Neural cell (in vitro differentiated cells): ENCODE measurements at regions not wholly inside any gene's neighbourhood (a gene's known extent, or its start where the extent isn't known, plus 50 kb on each side); places are given as distances from the start of the nearest gene placed in this dataset.

Experiments
- EZH2 ChIP-seq: fragments of 200-600, 300-800 bp; shearing (Covaris generic), sonication (generic); IDR thresholded peaks from 2 replicates; pipeline ENCODE4 v1.6.1; 2014; ENCODE audit warnings: antibody characterized with exemption, low read length, borderline replicate concordance, mild to moderate bottlenecking; ENCODE audit not compliant: insufficient read depth, poor library complexity, severe bottlenecking
- POLR2AphosphoS5 ChIP-seq: IDR thresholded peaks from 2 replicates; pipeline ENCODE4 v1.6.1; 2012
- TF ChIP-seq, protein P1 (sequence below): fragments of 450-650 bp; IDR thresholded peaks from 2 replicates; pipeline ENCODE4 v1.5.1; 2014; ENCODE audit warnings: antibody characterized with exemption, mild to moderate bottlenecking, moderate library complexity; ENCODE audit not compliant: poor library complexity, severe bottlenecking
- TF ChIP-seq, protein P2 (sequence below): IDR thresholded peaks from 2 replicates; pipeline ENCODE4 v1.6.1; 2012; ENCODE audit warnings: borderline replicate concordance

DNA sequence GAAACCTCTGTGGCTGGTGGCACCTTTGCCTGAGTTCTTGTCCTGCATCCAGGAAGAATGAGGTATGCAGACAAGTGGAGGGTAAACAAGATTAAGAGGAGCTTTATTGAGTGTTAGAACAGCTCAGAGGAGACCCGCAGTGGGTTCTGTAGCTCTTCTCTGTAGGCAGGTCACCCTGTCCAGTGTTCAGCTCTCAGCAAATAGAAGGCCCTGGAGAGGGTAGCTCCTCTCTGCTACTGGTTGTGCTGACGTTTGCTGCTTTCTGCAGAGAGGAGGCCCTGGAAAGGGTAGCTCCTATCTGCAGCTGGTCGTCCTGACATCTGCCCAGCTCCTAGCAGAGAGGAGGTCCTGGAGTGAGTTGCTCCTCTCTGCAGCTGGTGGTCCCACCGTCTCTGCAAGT, 96.8 kb upstream of the CCDC112 start:
- TF ChIP-seq, protein P1, sequence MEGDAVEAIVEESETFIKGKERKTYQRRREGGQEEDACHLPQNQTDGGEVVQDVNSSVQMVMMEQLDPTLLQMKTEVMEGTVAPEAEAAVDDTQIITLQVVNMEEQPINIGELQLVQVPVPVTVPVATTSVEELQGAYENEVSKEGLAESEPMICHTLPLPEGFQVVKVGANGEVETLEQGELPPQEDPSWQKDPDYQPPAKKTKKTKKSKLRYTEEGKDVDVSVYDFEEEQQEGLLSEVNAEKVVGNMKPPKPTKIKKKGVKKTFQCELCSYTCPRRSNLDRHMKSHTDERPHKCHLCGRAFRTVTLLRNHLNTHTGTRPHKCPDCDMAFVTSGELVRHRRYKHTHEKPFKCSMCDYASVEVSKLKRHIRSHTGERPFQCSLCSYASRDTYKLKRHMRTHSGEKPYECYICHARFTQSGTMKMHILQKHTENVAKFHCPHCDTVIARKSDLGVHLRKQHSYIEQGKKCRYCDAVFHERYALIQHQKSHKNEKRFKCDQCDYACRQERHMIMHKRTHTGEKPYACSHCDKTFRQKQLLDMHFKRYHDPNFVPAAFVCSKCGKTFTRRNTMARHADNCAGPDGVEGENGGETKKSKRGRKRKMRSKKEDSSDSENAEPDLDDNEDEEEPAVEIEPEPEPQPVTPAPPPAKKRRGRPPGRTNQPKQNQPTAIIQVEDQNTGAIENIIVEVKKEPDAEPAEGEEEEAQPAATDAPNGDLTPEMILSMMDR: no peak
- TF ChIP-seq POLR2AphosphoS5 (no peak), EZH2 (no peak)
- TF ChIP-seq, protein P2, sequence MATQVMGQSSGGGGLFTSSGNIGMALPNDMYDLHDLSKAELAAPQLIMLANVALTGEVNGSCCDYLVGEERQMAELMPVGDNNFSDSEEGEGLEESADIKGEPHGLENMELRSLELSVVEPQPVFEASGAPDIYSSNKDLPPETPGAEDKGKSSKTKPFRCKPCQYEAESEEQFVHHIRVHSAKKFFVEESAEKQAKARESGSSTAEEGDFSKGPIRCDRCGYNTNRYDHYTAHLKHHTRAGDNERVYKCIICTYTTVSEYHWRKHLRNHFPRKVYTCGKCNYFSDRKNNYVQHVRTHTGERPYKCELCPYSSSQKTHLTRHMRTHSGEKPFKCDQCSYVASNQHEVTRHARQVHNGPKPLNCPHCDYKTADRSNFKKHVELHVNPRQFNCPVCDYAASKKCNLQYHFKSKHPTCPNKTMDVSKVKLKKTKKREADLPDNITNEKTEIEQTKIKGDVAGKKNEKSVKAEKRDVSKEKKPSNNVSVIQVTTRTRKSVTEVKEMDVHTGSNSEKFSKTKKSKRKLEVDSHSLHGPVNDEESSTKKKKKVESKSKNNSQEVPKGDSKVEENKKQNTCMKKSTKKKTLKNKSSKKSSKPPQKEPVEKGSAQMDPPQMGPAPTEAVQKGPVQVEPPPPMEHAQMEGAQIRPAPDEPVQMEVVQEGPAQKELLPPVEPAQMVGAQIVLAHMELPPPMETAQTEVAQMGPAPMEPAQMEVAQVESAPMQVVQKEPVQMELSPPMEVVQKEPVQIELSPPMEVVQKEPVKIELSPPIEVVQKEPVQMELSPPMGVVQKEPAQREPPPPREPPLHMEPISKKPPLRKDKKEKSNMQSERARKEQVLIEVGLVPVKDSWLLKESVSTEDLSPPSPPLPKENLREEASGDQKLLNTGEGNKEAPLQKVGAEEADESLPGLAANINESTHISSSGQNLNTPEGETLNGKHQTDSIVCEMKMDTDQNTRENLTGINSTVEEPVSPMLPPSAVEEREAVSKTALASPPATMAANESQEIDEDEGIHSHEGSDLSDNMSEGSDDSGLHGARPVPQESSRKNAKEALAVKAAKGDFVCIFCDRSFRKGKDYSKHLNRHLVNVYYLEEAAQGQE: no peak
